ENCODE measurements at regions not wholly inside any gene's neighbourhood (a gene's known extent, or its start where the extent isn't known, plus 50 kb on each side); places are given as distances from the start of the nearest gene placed in this dataset.

DNA sequence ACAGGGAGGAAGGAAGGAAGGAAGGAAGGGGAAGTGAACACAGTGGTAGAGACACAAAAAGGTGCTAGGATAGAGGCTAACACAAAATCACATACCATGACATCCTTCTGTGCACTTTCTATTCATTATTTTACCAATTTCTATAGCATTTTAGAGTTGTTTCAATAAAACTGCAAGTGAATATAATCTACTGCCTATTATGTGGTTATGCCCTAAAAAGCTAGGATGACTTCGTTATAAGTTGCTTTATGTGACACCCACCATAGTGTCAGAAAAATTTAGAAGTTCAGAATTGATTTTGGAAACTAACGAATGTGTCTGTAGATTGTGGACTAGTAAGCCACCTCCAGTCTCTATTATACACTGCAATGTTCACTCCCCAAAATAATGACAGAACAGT lies 59.4 kb upstream of the EDNRA start:
- TF ChIP-seq CTCF (IDR thresholded peaks at IDR 0.05; ENCODE audit: low read depth, low read length, poor library complexity, severe bottlenecking) (no peak), EZH2phosphoT487 (IDR thresholded peaks at IDR 0.05; ENCODE audit: borderline replicate concordance, low read length) (no peak)

Data from DOHH2 (cell line).